ENCODE measurements at regions not wholly inside any gene's neighbourhood (a gene's known extent, or its start where the extent isn't known, plus 50 kb on each side); places are given as distances from the start of the nearest gene placed in this dataset.

GRCh38 chr3:171967932-171968678 lies 71.3 kb upstream of the FNDC3B start:
- Mint-ChIP-seq H3K4me3 (ENCODE audit: unreplicated experiment) (no peak overlapping the region), H3K36me3 (ENCODE audit: low read depth, unreplicated experiment) (no peaks in the 10 kb centered on the region), H3K27me3 (ENCODE audit: unreplicated experiment) (peaks cover 4% of the 10 kb centered on the region), H3K27ac (ENCODE audit: unreplicated experiment) (no peak overlapping the region), H3K9me3 (ENCODE audit: unreplicated experiment) (no peaks in the 10 kb centered on the region), H3K4me1 (ENCODE audit: unreplicated experiment) (peaks cover 21% of the 10 kb centered on the region)
- no peak for TF ChIP-seq CTCF (IDR thresholded peaks at IDR 0.05; ENCODE audit: unreplicated experiment)
- DNase-seq (ENCODE audit: low spot score): no peak

- H3K27me3 Mint-ChIP-seq (ENCODE audit: unreplicated experiment): peaks cover 4% of the 10 kb centered on the region
- no peak overlapping the region for H3K27ac Mint-ChIP-seq (ENCODE audit: unreplicated experiment)
These were observed 69.0 kb upstream of the FNDC3B start for GRCh38 chr3:171970301-171970788.

GRCh38 chr3:171971919-171972514 lies 67.4 kb upstream of the FNDC3B start:
- no peak for TF ChIP-seq CTCF (IDR thresholded peaks at IDR 0.05; ENCODE audit: unreplicated experiment)
- no peak overlapping the region for H3K27ac Mint-ChIP-seq (ENCODE audit: unreplicated experiment)

More at GRCh38 chr3:171970301-171970788, 69.0 kb upstream of the FNDC3B start:
- Mint-ChIP-seq H3K9me3 (ENCODE audit: unreplicated experiment) (no peaks in the 10 kb centered on the region), H3K4me1 (ENCODE audit: unreplicated experiment) (peaks cover 21% of the 10 kb centered on the region), H3K4me3 (ENCODE audit: unreplicated experiment) (peak overlapping the region; percentile 16), H3K36me3 (ENCODE audit: low read depth, unreplicated experiment) (no peaks in the 10 kb centered on the region)
- no peak for DNase-seq (ENCODE audit: low spot score)
- no peak for TF ChIP-seq CTCF (IDR thresholded peaks at IDR 0.05; ENCODE audit: unreplicated experiment)

GRCh38 chr3:171972871-171973348 lies 66.5 kb upstream of the FNDC3B start:
- H3K9me3 Mint-ChIP-seq (ENCODE audit: unreplicated experiment): no peaks in the 10 kb centered on the region
- no peak for DNase-seq (ENCODE audit: low spot score)
- no peak for TF ChIP-seq CTCF (IDR thresholded peaks at IDR 0.05; ENCODE audit: unreplicated experiment)
- H3K4me1 Mint-ChIP-seq (ENCODE audit: unreplicated experiment): peaks cover 7% of the 10 kb centered on the region
- H3K27me3 Mint-ChIP-seq (ENCODE audit: unreplicated experiment): peaks cover 4% of the 10 kb centered on the region
- H3K36me3 Mint-ChIP-seq (ENCODE audit: low read depth, unreplicated experiment): no peaks in the 10 kb centered on the region
- H3K27ac Mint-ChIP-seq (ENCODE audit: unreplicated experiment): no peak overlapping the region
- H3K4me3 Mint-ChIP-seq (ENCODE audit: unreplicated experiment): no peak overlapping the region

More at GRCh38 chr3:171971919-171972514, 67.4 kb upstream of the FNDC3B start:
- no peak for DNase-seq (ENCODE audit: low spot score)
- no peak overlapping the region for H3K4me3 Mint-ChIP-seq (ENCODE audit: unreplicated experiment)
- no peaks in the 10 kb centered on the region for H3K36me3 Mint-ChIP-seq (ENCODE audit: low read depth, unreplicated experiment)
- H3K9me3 Mint-ChIP-seq (ENCODE audit: unreplicated experiment): no peaks in the 10 kb centered on the region
- peaks cover 14% of the 10 kb centered on the region for H3K4me1 Mint-ChIP-seq (ENCODE audit: unreplicated experiment)
- H3K27me3 Mint-ChIP-seq (ENCODE audit: unreplicated experiment): peaks cover 4% of the 10 kb centered on the region

All from endothelial cell (in vitro differentiated cells).